RWPE1 (cell line): ENCODE measurements at regions not wholly inside any gene's neighbourhood (a gene's known extent, or its start where the extent isn't known, plus 50 kb on each side); places are given as distances from the start of the nearest gene placed in this dataset.

Source experiments
- CTCF ChIA-PET: fragments of 350-600 bp; sonication (Branson Sonifier 250); formaldehyde crosslinking; extraction: SDS; loops from one replicate; lab custom pipeline; 2021; lab: Yijun Ruan, JAX
- POLR2A ChIA-PET: fragments of 400-600 bp; formaldehyde crosslinking; extraction: SDS; loops from one replicate; lab custom pipeline; 2020; ENCODE audit warnings: antibody characterized with exemption; ENCODE audit not compliant: low non-redundant PET; lab: Yijun Ruan, JAX
- DNase-seq: peaks from one replicate; pipeline ENCODE4 v3.0.0; 2012; ENCODE audit warnings: low spot score
- H3K27ac ChIP-seq: fragments of 450-650 bp; 2 replicates; pipeline ENCODE4 v1.5.1; 2017
- CTCF ChIP-seq: fragments of 450-650 bp; conservative IDR thresholded peaks from 2 replicates; pipeline ENCODE4 v1.5.1; 2017; ENCODE audit warnings: low read depth, mild to moderate bottlenecking

GRCh38 chr6:26198722-26199056 lies 111.5 kb downstream of the HFE start:
- peak overlapping the region; percentile 97 for H3K27ac ChIP-seq
- CTCF ChIA-PET: no interaction called here
- TF ChIP-seq CTCF: no peak
- DNase-seq: no peak
- POLR2A ChIA-PET: interaction anchor here (0.5 to 3.3 kb wide), 6 partner anchors 10 to 1616 kb away, joined by 3 to 23 read pairs (median 8); a partner anchor contains a TSS

DNA sequence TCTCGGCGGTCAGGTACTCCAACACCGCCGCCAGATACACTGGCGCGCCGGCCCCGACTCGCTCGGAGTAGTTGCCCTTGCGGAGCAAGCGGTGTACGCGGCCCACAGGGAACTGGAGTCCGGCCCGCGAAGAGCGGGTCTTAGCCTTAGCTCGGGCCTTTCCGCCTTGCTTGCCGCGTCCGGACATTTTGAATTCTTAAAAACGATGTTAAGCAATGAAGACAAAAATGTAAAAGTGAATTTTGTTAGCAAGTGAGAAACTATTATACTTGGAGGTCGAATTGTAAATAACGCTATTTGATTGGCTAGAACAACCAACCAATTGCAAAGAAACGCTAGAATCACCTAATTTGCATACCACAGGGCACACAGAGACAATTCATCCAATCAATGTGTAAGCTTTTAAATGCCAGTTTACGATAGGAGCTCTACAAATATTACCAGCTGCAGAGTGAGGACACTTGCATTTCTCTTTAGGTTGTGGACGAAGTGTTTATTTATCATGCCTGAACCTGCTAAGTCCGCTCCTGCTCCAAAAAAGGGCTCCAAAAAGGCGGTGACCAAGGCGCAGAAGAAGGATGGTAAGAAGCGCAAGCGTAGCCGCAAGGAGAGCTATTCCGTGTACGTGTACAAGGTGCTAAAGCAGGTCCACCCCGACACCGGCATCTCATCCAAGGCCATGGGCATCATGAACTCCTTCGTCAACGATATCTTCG lies 112.0 kb downstream of the HFE start:
- ChIA-PET CTCF (interaction anchor here (0.6 kb wide), 1 partner anchor 11 kb away, joined by 3 read pairs; a partner anchor contains a TSS), POLR2A (interaction anchor here (0.5 to 3.3 kb wide), 8 partner anchors 10 to 1615 kb away, joined by 3 to 23 read pairs (median 7); a partner anchor contains a TSS)
- DNase-seq: peak; percentile 94
- no peak for TF ChIP-seq CTCF
- peak overlapping the region; percentile 97 for H3K27ac ChIP-seq

DNA sequence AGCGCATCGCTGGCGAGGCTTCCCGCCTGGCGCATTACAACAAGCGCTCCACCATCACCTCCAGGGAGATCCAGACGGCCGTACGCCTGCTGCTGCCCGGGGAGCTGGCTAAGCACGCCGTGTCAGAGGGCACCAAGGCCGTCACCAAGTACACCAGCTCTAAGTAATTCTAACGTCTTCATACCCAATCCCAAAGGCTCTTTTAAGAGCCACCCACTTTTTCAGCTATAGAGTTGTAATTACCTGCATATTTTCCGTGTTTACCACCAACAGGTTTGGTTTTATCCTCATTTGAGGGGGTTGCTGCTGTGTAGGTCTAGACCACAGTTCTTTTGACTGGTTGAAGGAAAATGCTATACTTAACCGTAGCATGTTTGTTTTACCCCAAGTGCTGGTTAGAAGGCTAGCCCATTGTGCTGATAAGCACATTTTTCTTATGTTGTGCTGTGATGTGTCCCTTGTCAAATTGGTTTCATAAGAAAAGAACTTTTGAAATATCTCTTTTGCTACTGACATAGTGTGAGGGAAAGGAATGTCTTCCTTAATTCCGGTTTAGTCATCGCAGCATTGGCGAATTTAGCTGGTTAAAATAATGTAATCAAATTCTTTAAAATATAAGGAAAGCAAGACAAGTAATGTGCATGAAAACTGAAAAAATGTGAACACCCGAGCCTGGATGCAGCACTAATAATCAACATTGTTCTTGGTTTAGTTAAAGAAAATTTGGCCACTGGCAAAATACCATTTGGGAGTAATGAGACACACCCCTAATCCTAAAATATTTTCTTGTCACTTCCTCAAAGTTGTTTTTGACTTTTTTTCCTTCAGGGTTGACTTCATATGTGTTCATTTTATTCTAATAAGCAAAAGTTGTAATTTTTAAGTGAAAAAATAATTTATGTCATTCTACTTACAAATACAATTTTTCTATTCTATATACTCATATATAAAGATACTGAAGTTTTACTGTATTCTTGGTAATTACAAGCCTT lies 112.8 kb downstream of the HFE start:
- no peak for TF ChIP-seq CTCF
- H3K27ac ChIP-seq: peak overlapping the region; percentile 97
- no peak for DNase-seq
- ChIA-PET POLR2A (interaction anchor here (0.6 to 3.3 kb wide), 6 partner anchors 11 to 84 kb away, joined by 3 to 23 read pairs (median 6); a partner anchor contains a TSS), CTCF (interaction anchor here (0.6 kb wide), 1 partner anchor 11 kb away, joined by 3 read pairs; a partner anchor contains a TSS)

GRCh38 chr6:26200918-26201721 lies 113.9 kb downstream of the HFE start:
- DNase-seq: no peak
- no peak for TF ChIP-seq CTCF
- CTCF ChIA-PET: no interaction called here
- POLR2A ChIA-PET: interaction anchor here (0.6 kb wide), 1 partner anchor 43 kb away, joined by 3 read pairs; a partner anchor contains a TSS
- peak overlapping the region; percentile 75 for H3K27ac ChIP-seq

GRCh38 chr6:26202201-26202611 lies 115.0 kb downstream of the HFE start:
- TF ChIP-seq CTCF: no peak
- POLR2A ChIA-PET: no interaction called here
- H3K27ac ChIP-seq: peak overlapping the region; percentile 66
- DNase-seq: no peak
- CTCF ChIA-PET: no interaction called here
